Panc1 (cell line): ENCODE measurements at regions not wholly inside any gene's neighbourhood (a gene's known extent, or its start where the extent isn't known, plus 50 kb on each side); places are given as distances from the start of the nearest gene placed in this dataset.

ENCODE experiments used
- POLR2AphosphoS5 ChIP-seq: IDR thresholded peaks from 2 replicates; pipeline ENCODE4 v1.6.1; 2012; ENCODE audit warnings: mild to moderate bottlenecking, low read depth, low read length, moderate library complexity
- TCF7L2 ChIP-seq: IDR thresholded peaks from 2 replicates; pipeline ENCODE4 v1.6.1; 2011; ENCODE audit warnings: mild to moderate bottlenecking, low read depth, low read length, inconsistent platforms
- TF ChIP-seq, protein P1 (sequence below): fragments of 450-650 bp; IDR thresholded peaks from 2 replicates; pipeline ENCODE4 v1.5.1; 2017; ENCODE audit warnings: mild to moderate bottlenecking

DNA sequence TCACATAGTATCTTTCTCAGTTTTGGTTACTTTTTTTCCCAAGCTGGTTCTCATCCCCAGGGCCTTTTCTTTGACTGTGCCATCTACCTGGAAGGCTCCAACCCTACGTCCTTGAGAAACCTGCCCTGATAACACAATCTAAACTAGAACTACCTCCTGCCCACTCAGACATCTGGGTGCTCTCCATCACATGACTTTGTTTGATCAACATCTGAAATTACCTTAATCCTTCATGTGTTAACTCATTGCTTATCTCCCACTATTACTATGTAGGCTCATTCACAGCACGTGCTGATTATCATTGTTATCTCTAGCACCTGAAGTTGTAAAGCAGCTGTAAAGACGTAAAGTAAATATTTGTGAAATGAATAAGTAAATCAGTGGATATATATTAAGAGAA lies 784.0 kb downstream of the TMTC2 start:
- TF ChIP-seq, protein P1, sequence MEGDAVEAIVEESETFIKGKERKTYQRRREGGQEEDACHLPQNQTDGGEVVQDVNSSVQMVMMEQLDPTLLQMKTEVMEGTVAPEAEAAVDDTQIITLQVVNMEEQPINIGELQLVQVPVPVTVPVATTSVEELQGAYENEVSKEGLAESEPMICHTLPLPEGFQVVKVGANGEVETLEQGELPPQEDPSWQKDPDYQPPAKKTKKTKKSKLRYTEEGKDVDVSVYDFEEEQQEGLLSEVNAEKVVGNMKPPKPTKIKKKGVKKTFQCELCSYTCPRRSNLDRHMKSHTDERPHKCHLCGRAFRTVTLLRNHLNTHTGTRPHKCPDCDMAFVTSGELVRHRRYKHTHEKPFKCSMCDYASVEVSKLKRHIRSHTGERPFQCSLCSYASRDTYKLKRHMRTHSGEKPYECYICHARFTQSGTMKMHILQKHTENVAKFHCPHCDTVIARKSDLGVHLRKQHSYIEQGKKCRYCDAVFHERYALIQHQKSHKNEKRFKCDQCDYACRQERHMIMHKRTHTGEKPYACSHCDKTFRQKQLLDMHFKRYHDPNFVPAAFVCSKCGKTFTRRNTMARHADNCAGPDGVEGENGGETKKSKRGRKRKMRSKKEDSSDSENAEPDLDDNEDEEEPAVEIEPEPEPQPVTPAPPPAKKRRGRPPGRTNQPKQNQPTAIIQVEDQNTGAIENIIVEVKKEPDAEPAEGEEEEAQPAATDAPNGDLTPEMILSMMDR: no peak
- TF ChIP-seq POLR2AphosphoS5: no peak
- no peak for TF ChIP-seq TCF7L2
